HFFc6 (cell line): ENCODE measurements at regions not wholly inside any gene's neighbourhood (a gene's known extent, or its start where the extent isn't known, plus 50 kb on each side); places are given as distances from the start of the nearest gene placed in this dataset.

Experiments
- DNase-seq: peaks from one replicate; pipeline ENCODE4 v3.0.0-alpha.2; 2018
- H3K27ac Mint-ChIP-seq: 2 replicates; pipeline ENCODE4 v1.8.0; 2020; ENCODE audit warnings: mild to moderate bottlenecking, mixed read lengths
- H3K27me3 Mint-ChIP-seq: 2 replicates; pipeline ENCODE4 v1.8.0; 2021; ENCODE audit warnings: mild to moderate bottlenecking, moderate library complexity, mixed read lengths; ENCODE audit not compliant: insufficient read depth
- H3K36me3 Mint-ChIP-seq: 2 replicates; pipeline ENCODE4 v1.8.0; 2021; ENCODE audit warnings: low read depth, mixed read lengths
- H3K4me1 Mint-ChIP-seq: 2 replicates; pipeline ENCODE4 v1.8.0; 2020; ENCODE audit warnings: low read depth, mixed read lengths
- H3K4me3 Mint-ChIP-seq: 2 replicates; pipeline ENCODE4 v1.8.0; 2020; ENCODE audit warnings: mild to moderate bottlenecking, moderate library complexity, mixed read lengths
- H3K9me3 Mint-ChIP-seq: 2 replicates; pipeline ENCODE4 v1.8.0; 2020; ENCODE audit warnings: mild to moderate bottlenecking, mixed read lengths
- CTCF ChIP-seq: fragments of 200-600 bp; sonication (generic); IDR thresholded peaks from 2 replicates; pipeline ENCODE4 v1.5.0; 2021; ENCODE audit warnings: antibody characterized with exemption, mild to moderate bottlenecking

GRCh38 chr10:111833251-111833650 is 350.3 kb downstream of the GPAM start:
- TF ChIP-seq CTCF = no peak
- Mint-ChIP-seq H3K36me3 (no peaks in the 10 kb centered on the region), H3K27me3 (no peaks in the 10 kb centered on the region), H3K4me1 (no peaks in the 10 kb centered on the region), H3K27ac (no peak overlapping the region), H3K9me3 (peaks cover 51% of the 10 kb centered on the region), H3K4me3 (no peak overlapping the region)
- no peak for DNase-seq

- Mint-ChIP-seq H3K27ac (no peak overlapping the region), H3K36me3 (no peaks in the 10 kb centered on the region)
- no peak for DNase-seq
Measured at GRCh38 chr10:111835574-111835973, 348.0 kb downstream of the GPAM start.

GRCh38 chr10:111836064-111836463 is 347.5 kb downstream of the GPAM start:
- H3K27ac Mint-ChIP-seq = no peak overlapping the region
- peaks cover 56% of the 10 kb centered on the region for H3K9me3 Mint-ChIP-seq
- H3K27me3 Mint-ChIP-seq = no peaks in the 10 kb centered on the region
- no peaks in the 10 kb centered on the region for H3K36me3 Mint-ChIP-seq
- DNase-seq = no peak
- H3K4me1 Mint-ChIP-seq = no peaks in the 10 kb centered on the region
- H3K4me3 Mint-ChIP-seq = no peak overlapping the region
- TF ChIP-seq CTCF = no peak

More at GRCh38 chr10:111835574-111835973, 348.0 kb downstream of the GPAM start:
- Mint-ChIP-seq H3K4me3 (no peak overlapping the region), H3K4me1 (no peaks in the 10 kb centered on the region), H3K9me3 (peaks cover 60% of the 10 kb centered on the region), H3K27me3 (no peaks in the 10 kb centered on the region)
- no peak for TF ChIP-seq CTCF

GRCh38 chr10:111836571-111836970 is 347.0 kb downstream of the GPAM start:
- H3K36me3 Mint-ChIP-seq = no peaks in the 10 kb centered on the region
- peaks cover 52% of the 10 kb centered on the region for H3K9me3 Mint-ChIP-seq
- no peak for DNase-seq
- no peaks in the 10 kb centered on the region for H3K27me3 Mint-ChIP-seq
- no peak for TF ChIP-seq CTCF
- H3K4me3 Mint-ChIP-seq = no peak overlapping the region
- H3K27ac Mint-ChIP-seq = no peak overlapping the region
- no peaks in the 10 kb centered on the region for H3K4me1 Mint-ChIP-seq

GRCh38 chr10:111837086-111837485 is 346.5 kb downstream of the GPAM start:
- Mint-ChIP-seq H3K4me3 (no peak overlapping the region), H3K9me3 (peaks cover 47% of the 10 kb centered on the region), H3K27me3 (no peaks in the 10 kb centered on the region), H3K36me3 (no peaks in the 10 kb centered on the region), H3K27ac (no peak overlapping the region), H3K4me1 (no peaks in the 10 kb centered on the region)
- TF ChIP-seq CTCF = no peak
- no peak for DNase-seq

- H3K27ac Mint-ChIP-seq = no peak overlapping the region
- H3K27me3 Mint-ChIP-seq = no peaks in the 10 kb centered on the region
- TF ChIP-seq CTCF = no peak
- DNase-seq = no peak
- H3K36me3 Mint-ChIP-seq = no peaks in the 10 kb centered on the region
- no peaks in the 10 kb centered on the region for H3K4me1 Mint-ChIP-seq
- H3K9me3 Mint-ChIP-seq = peaks cover 43% of the 10 kb centered on the region
- no peak overlapping the region for H3K4me3 Mint-ChIP-seq
Measured at GRCh38 chr10:111837985-111838384, 345.6 kb downstream of the GPAM start.
